ENCODE measurements at regions not wholly inside any gene's neighbourhood (a gene's known extent, or its start where the extent isn't known, plus 50 kb on each side); places are given as distances from the start of the nearest gene placed in this dataset.

GRCh38 chrX:51407520-51408409 lies 75.1 kb downstream of the NUDT10 start:
- intact Hi-C loops (cut with micrococcal nuclease), result no loop called here
- Histone ChIP-seq H3K23ac (ENCODE audit: low read depth, low read length) (no peak overlapping the region), H4K91ac (ENCODE audit: insufficient read depth, low read depth, low read length) (no peak overlapping the region), H2AFZ (replicated peaks; ENCODE audit: low read length, poor library complexity) (peak overlapping the region; percentile 6), H4K8ac (ENCODE audit: low read depth in 2 of 2, low read length in 2 of 2) (no peak overlapping the region), H3K9ac (ENCODE audit: low read depth, low read length) (no peak overlapping the region), H2BK120ac (ENCODE audit: low read depth, low read length) (no peak overlapping the region), H3K9me3 (ENCODE audit: control insufficient read depth, insufficient read depth, low read length) (peaks cover 5% of the 10 kb centered on the region; the same call in 1 of the 2 replicates), H2BK15ac (ENCODE audit: low read depth, low read length) (no peak overlapping the region), H3K4me2 (ENCODE audit: low read depth, low read length) (no peak overlapping the region), H3K9me1 (ENCODE audit: insufficient read depth, low read length) (no peaks in the 10 kb centered on the region), H4K20me1 (ENCODE audit: insufficient read depth, low read length) (no peaks in the 10 kb centered on the region), H3K4me1 (ENCODE audit: control insufficient read depth, insufficient read depth, low read length) (no peaks in the 10 kb centered on the region), H3K4ac (ENCODE audit: low read depth, low read length) (no peak overlapping the region), H3K27ac (ENCODE audit: insufficient read depth, low read length) (no peak overlapping the region), H3K27me3 (ENCODE audit: control insufficient read depth, insufficient read depth, low read length) (no peaks in the 10 kb centered on the region; the same call in 1 of the 2 replicates), H3K14ac (replicated peaks; ENCODE audit: low read depth, low read length) (no peak overlapping the region), H2AK9ac (replicated peaks; ENCODE audit: low read depth, low read length, poor library complexity) (no peak overlapping the region), H3K18ac (ENCODE audit: low read depth, low read length) (no peak overlapping the region), H3K56ac (ENCODE audit: extremely low read depth, insufficient read depth, low read length) (no peak overlapping the region), H4K5ac (ENCODE audit: low read depth, low read length) (no peak overlapping the region), H3K36me3 (ENCODE audit: control insufficient read depth, insufficient read depth, low read length) (no peaks in the 10 kb centered on the region), H3K4me3 (ENCODE audit: insufficient read depth, low read depth, low read length) (no peak overlapping the region), H2BK5ac (ENCODE audit: low read depth, low read length, poor library complexity, severe bottlenecking) (no peak overlapping the region), H3K79me1 (ENCODE audit: low read depth in 1 of 2, low read length in 2 of 2) (no peaks in the 10 kb centered on the region), H2AK5ac (ENCODE audit: low read depth, low read length) (no peak overlapping the region), H2BK20ac (ENCODE audit: low read depth, low read length) (no peak overlapping the region)
- ChIA-PET POLR2A (ENCODE audit: unreplicated experiment) (no interaction called here), CTCF (no interaction called here)
- 88% methylated on average over 28 of the region's 54 CpGs; no CpG with 5 or more reads in 1 of the 2 experiments for WGBS, 2 experiments (ENCODE audit: extremely low coverage in 2 of 2, insufficient read length in 1 of 2)
- in situ Hi-C loops (cut with MboI; ENCODE audit: low sequenced_read_pairs), result no loop called here
- DNase-seq (no peak), ATAC-seq (ENCODE audit: low read depth) (no peak)
- dilution Hi-C loops (cut with HindIII; ENCODE audit: low sequenced_read_pairs, unreplicated experiment), result no loop called here
- TF ChIP-seq FOS (IDR thresholded peaks at IDR 0.05; ENCODE audit: low read depth, low read length), result no peak
- TF ChIP-seq NFE2L2 (IDR thresholded peaks at IDR 0.05; ENCODE audit: low read depth, low read length), result no peak
- TF ChIP-seq, protein P1, sequence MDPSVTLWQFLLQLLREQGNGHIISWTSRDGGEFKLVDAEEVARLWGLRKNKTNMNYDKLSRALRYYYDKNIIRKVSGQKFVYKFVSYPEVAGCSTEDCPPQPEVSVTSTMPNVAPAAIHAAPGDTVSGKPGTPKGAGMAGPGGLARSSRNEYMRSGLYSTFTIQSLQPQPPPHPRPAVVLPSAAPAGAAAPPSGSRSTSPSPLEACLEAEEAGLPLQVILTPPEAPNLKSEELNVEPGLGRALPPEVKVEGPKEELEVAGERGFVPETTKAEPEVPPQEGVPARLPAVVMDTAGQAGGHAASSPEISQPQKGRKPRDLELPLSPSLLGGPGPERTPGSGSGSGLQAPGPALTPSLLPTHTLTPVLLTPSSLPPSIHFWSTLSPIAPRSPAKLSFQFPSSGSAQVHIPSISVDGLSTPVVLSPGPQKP (IDR thresholded peaks at IDR 0.05; ENCODE audit: borderline replicate concordance, low read depth, low read length), result no peak
- TF ChIP-seq SMC3 (IDR thresholded peaks at IDR 0.05; ENCODE audit: low read depth, low read length), result no peak
- TF ChIP-seq MXI1 (IDR thresholded peaks at IDR 0.05; ENCODE audit: borderline replicate concordance, low read depth, low read length), result no peak
- no peak for TF ChIP-seq MAFK (IDR thresholded peaks at IDR 0.05; ENCODE audit: low read depth, low read length)
- no peak for TF ChIP-seq RAD21 (IDR thresholded peaks at IDR 0.05; ENCODE audit: low read length)
- TF ChIP-seq CEBPB (IDR thresholded peaks at IDR 0.05; ENCODE audit: low read depth, low read length), result no peak
- TF ChIP-seq, protein P2, sequence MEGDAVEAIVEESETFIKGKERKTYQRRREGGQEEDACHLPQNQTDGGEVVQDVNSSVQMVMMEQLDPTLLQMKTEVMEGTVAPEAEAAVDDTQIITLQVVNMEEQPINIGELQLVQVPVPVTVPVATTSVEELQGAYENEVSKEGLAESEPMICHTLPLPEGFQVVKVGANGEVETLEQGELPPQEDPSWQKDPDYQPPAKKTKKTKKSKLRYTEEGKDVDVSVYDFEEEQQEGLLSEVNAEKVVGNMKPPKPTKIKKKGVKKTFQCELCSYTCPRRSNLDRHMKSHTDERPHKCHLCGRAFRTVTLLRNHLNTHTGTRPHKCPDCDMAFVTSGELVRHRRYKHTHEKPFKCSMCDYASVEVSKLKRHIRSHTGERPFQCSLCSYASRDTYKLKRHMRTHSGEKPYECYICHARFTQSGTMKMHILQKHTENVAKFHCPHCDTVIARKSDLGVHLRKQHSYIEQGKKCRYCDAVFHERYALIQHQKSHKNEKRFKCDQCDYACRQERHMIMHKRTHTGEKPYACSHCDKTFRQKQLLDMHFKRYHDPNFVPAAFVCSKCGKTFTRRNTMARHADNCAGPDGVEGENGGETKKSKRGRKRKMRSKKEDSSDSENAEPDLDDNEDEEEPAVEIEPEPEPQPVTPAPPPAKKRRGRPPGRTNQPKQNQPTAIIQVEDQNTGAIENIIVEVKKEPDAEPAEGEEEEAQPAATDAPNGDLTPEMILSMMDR (conservative IDR thresholded peaks at IDR 0.05; ENCODE audit: low read depth, low read length), result no peak
- no peak for TF ChIP-seq MAZ (IDR thresholded peaks at IDR 0.05; ENCODE audit: borderline replicate concordance, low read depth, low read length)
- no peak for TF ChIP-seq RFX5 (IDR thresholded peaks at IDR 0.05; ENCODE audit: low read depth, low read length)
- no peak for TF ChIP-seq RCOR1 (IDR thresholded peaks at IDR 0.05; ENCODE audit: insufficient replicate concordance, low read length)
- no peak for TF ChIP-seq POLR2A (IDR thresholded peaks at IDR 0.05; ENCODE audit: low read depth, low read length)
- BruUV-seq (replicated peaks), result no TSS peak
